ENCODE measurements at regions not wholly inside any gene's neighbourhood (a gene's known extent, or its start where the extent isn't known, plus 50 kb on each side); places are given as distances from the start of the nearest gene placed in this dataset.
A peak's percentile ranks its signal among the peaks of the same experiment; 100 is the strongest.

GRCh38 chr2:217184242-217184641 lies 324.4 kb upstream of the TNP1 start:
- no peak for DNase-seq

GRCh38 chr2:217183471-217183870 lies 323.6 kb upstream of the TNP1 start:
- no peak for DNase-seq

GRCh38 chr2:217182926-217183325 lies 323.1 kb upstream of the TNP1 start:
- no peak for DNase-seq

GRCh38 chr2:217181512-217181911 lies 321.6 kb upstream of the TNP1 start:
- no peak for DNase-seq

- no peak for DNase-seq
Measured at GRCh38 chr2:217179854-217180253, 320.0 kb upstream of the TNP1 start.

- no peak for DNase-seq
Measured at GRCh38 chr2:217178341-217178740, 318.5 kb upstream of the TNP1 start.

- no peak for DNase-seq
Measured at GRCh38 chr2:217177720-217178119, 317.9 kb upstream of the TNP1 start.

GRCh38 chr2:217171874-217172273 lies 312.0 kb upstream of the TNP1 start:
- DNase-seq: no peak

GRCh38 chr2:217168496-217168895 lies 308.6 kb upstream of the TNP1 start:
- DNase-seq: no peak

GRCh38 chr2:217167531-217167930 lies 307.7 kb upstream of the TNP1 start:
- DNase-seq: no peak

GRCh38 chr2:217166241-217166850 lies 306.5 kb upstream of the TNP1 start:
- no peak for DNase-seq

- no peak for DNase-seq
Measured at GRCh38 chr2:217165547-217165946, 305.7 kb upstream of the TNP1 start.

- DNase-seq: no peak
Measured at GRCh38 chr2:217163987-217164386, 304.1 kb upstream of the TNP1 start.

- DNase-seq: peak; percentile 5
Measured at GRCh38 chr2:217162533-217162932, 302.7 kb upstream of the TNP1 start.

- DNase-seq: no peak
Measured at GRCh38 chr2:217160978-217161973, 301.4 kb upstream of the TNP1 start.

GRCh38 chr2:217160103-217160743 lies 300.4 kb upstream of the TNP1 start:
- no peak for DNase-seq

GRCh38 chr2:217158928-217159327 lies 299.1 kb upstream of the TNP1 start:
- DNase-seq: no peak

- DNase-seq: no peak
Measured at GRCh38 chr2:217157581-217157980, 297.7 kb upstream of the TNP1 start.

GRCh38 chr2:217156801-217157200 lies 296.9 kb upstream of the TNP1 start:
- no peak for DNase-seq

- no peak for DNase-seq
Measured at GRCh38 chr2:217154923-217155322, 295.1 kb upstream of the TNP1 start.

GRCh38 chr2:217153510-217153909 lies 293.6 kb upstream of the TNP1 start:
- no peak for DNase-seq

GRCh38 chr2:217152831-217153230 lies 293.0 kb upstream of the TNP1 start:
- no peak for DNase-seq

- no peak for DNase-seq
Measured at GRCh38 chr2:217151509-217152206, 291.8 kb upstream of the TNP1 start.
